C4-2B (cell line): ENCODE measurements at regions not wholly inside any gene's neighbourhood (a gene's known extent, or its start where the extent isn't known, plus 50 kb on each side); places are given as distances from the start of the nearest gene placed in this dataset.

Experiments used
- ZFX ChIP-seq: fragments of 450-650 bp; IDR thresholded peaks from 2 replicates; pipeline ENCODE4 v1.6.1; 2017
- TF ChIP-seq, protein P1 (sequence below): fragments of 450-650 bp; conservative IDR thresholded peaks from 2 replicates; pipeline ENCODE4 v1.5.1; 2017; ENCODE audit warnings: mild to moderate bottlenecking

DNA sequence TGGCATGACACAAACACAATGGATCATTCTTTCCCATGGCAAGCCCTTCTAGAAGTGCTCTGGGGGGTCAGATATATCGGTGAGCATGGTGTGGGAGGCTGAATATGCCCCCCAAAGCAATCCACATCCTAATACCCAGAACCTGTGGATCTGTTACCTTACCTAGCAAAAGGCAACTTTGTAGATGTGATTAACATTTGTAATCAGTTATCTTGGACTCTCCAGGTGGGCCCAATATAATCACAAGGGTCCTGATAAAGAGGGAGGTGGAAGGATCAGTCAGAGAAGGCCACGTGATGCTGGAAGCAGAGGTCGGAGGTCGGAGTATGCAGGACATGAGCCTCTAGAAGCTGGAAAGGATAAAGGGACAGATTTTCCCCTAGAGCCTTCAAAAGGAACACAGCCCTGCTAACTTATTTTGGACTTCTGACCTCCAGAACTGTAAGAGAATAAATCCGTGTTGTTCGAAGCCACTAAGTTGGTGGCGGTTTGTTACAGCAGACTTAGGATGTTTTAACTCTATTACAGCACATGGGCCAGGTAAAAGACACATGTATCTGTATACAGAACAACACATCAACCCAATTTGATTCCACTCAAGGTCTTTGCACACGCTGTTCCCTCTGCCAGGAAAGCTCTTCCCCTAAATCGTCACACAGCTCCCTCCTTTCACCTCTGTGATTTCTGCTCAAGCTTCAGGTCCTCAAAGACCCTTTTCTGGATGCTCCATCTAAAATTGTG is 115.3 kb downstream of the NOG start:
- TF ChIP-seq, protein P1, sequence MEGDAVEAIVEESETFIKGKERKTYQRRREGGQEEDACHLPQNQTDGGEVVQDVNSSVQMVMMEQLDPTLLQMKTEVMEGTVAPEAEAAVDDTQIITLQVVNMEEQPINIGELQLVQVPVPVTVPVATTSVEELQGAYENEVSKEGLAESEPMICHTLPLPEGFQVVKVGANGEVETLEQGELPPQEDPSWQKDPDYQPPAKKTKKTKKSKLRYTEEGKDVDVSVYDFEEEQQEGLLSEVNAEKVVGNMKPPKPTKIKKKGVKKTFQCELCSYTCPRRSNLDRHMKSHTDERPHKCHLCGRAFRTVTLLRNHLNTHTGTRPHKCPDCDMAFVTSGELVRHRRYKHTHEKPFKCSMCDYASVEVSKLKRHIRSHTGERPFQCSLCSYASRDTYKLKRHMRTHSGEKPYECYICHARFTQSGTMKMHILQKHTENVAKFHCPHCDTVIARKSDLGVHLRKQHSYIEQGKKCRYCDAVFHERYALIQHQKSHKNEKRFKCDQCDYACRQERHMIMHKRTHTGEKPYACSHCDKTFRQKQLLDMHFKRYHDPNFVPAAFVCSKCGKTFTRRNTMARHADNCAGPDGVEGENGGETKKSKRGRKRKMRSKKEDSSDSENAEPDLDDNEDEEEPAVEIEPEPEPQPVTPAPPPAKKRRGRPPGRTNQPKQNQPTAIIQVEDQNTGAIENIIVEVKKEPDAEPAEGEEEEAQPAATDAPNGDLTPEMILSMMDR: no peak
- no peak for TF ChIP-seq ZFX
